Activated CD4-positive, alpha-beta T cell treated with anti-CD3 and anti-CD28 coated beads for 36 hours (primary cell): ENCODE measurements at regions not wholly inside any gene's neighbourhood (a gene's known extent, or its start where the extent isn't known, plus 50 kb on each side); places are given as distances from the start of the nearest gene placed in this dataset.

Experiments
- ATAC-seq: fragments of 200-7000 bp; cut with Tn5 transposase; one replicate; pipeline ENCODE4 v1.10.0; 2021; ENCODE audit warnings: mild to moderate bottlenecking, moderate library complexity
- CTCF ChIA-PET: fragments of 350-600 bp; sonication (Branson Sonifier 250); formaldehyde crosslinking; loops from one replicate; lab custom pipeline; 2021; ENCODE audit warnings: antibody characterized with exemption; lab: Charles Lee
- POLR2A ChIA-PET: fragments of 350-600 bp; sonication (Branson Sonifier 250); formaldehyde crosslinking; loops from one replicate; lab custom pipeline; 2021; ENCODE audit warnings: antibody characterized with exemption, inconsistent platforms; lab: Charles Lee
- DNase-seq: peaks from one replicate; pipeline ENCODE4 v3.0.0-alpha.2; 2020
- H3K27ac Mint-ChIP-seq: one replicate; pipeline ENCODE4 v1.8.0; 2021; ENCODE audit warnings: mixed read lengths
- H3K27me3 Mint-ChIP-seq: one replicate; pipeline ENCODE4 v1.8.0; 2021; ENCODE audit warnings: mixed read lengths
- H3K36me3 Mint-ChIP-seq: one replicate; pipeline ENCODE4 v1.8.0; 2021; ENCODE audit warnings: low read depth, mixed read lengths
- H3K4me1 Mint-ChIP-seq: one replicate; pipeline ENCODE4 v1.8.0; 2021; ENCODE audit warnings: mixed read lengths
- H3K4me3 Mint-ChIP-seq: one replicate; pipeline ENCODE4 v1.8.0; 2021; ENCODE audit warnings: mild to moderate bottlenecking, moderate library complexity, mixed read lengths
- H3K9me3 Mint-ChIP-seq: one replicate; pipeline ENCODE4 v1.8.0; 2021; ENCODE audit warnings: low read depth, mixed read lengths
- intact Hi-C, 2 experiments: fragments of 100-400 bp; cut with DNase I in 1 of 2; cut with micrococcal nuclease in 1 of 2; formaldehyde crosslinking; loops; one replicate each; pipeline versions ENCODE4 v1.14.2 to v1.15.1; 2022 to 2024; cut with DNase I, micrococcal nuclease

- no peak for ATAC-seq
- DNase-seq, result no peak
- Mint-ChIP-seq H3K36me3 (no peaks in the 10 kb centered on the region), H3K27me3 (no peaks in the 10 kb centered on the region), H3K4me1 (no peaks in the 10 kb centered on the region), H3K4me3 (no peak overlapping the region), H3K9me3 (peaks cover 8% of the 10 kb centered on the region), H3K27ac (no peak overlapping the region)
- intact Hi-C loops, result no loop called here
- CTCF ChIA-PET, result no interaction called here
- POLR2A ChIA-PET, result no interaction called here
These were observed 133.0 kb downstream of the C11orf87 start for GRCh38 chr11:109554951-109555350.

- Mint-ChIP-seq H3K9me3 (peaks cover 5% of the 10 kb centered on the region), H3K4me3 (no peak overlapping the region), H3K27ac (no peak overlapping the region), H3K4me1 (no peaks in the 10 kb centered on the region), H3K36me3 (no peaks in the 10 kb centered on the region), H3K27me3 (no peaks in the 10 kb centered on the region)
- ChIA-PET POLR2A (no interaction called here), CTCF (no interaction called here)
- DNase-seq, result no peak
- intact Hi-C loops, result no loop called here
- no peak for ATAC-seq
These were observed 142.3 kb downstream of the C11orf87 start for GRCh38 chr11:109564241-109564640.

- H3K4me1 Mint-ChIP-seq, result no peaks in the 10 kb centered on the region
- H3K4me3 Mint-ChIP-seq, result no peak overlapping the region
- ATAC-seq, result no peak
- H3K36me3 Mint-ChIP-seq, result no peaks in the 10 kb centered on the region
- intact Hi-C loops, result no loop called here
- DNase-seq, result no peak
- ChIA-PET POLR2A (no interaction called here), CTCF (no interaction called here)
- no peak overlapping the region for H3K27ac Mint-ChIP-seq
- peaks cover 2% of the 10 kb centered on the region for H3K9me3 Mint-ChIP-seq
- no peaks in the 10 kb centered on the region for H3K27me3 Mint-ChIP-seq
These were observed 160.5 kb downstream of the C11orf87 start for GRCh38 chr11:109582470-109582869.

GRCh38 chr11:109584001-109584972 lies 162.3 kb downstream of the C11orf87 start:
- no peak for ATAC-seq
- DNase-seq, result no peak
- H3K4me1 Mint-ChIP-seq, result no peaks in the 10 kb centered on the region
- no peak overlapping the region for H3K4me3 Mint-ChIP-seq
- H3K27me3 Mint-ChIP-seq, result no peaks in the 10 kb centered on the region
- H3K36me3 Mint-ChIP-seq, result no peaks in the 10 kb centered on the region
- no peaks in the 10 kb centered on the region for H3K9me3 Mint-ChIP-seq
- ChIA-PET CTCF (interaction anchor here (0.5 kb wide), 1 partner anchor 1359 kb away, joined by 3 read pairs; no protein-coding TSS in a partner anchor), POLR2A (no interaction called here)
- no peak overlapping the region for H3K27ac Mint-ChIP-seq
- intact Hi-C loops, result no loop called here

GRCh38 chr11:109586789-109587188 lies 164.8 kb downstream of the C11orf87 start:
- ChIA-PET CTCF (no interaction called here), POLR2A (no interaction called here)
- DNase-seq (no peak), ATAC-seq (no peak)
- H3K27ac Mint-ChIP-seq, result no peak overlapping the region
- H3K9me3 Mint-ChIP-seq, result no peaks in the 10 kb centered on the region
- no peak overlapping the region for H3K4me3 Mint-ChIP-seq
- peaks cover 3% of the 10 kb centered on the region for H3K27me3 Mint-ChIP-seq
- H3K4me1 Mint-ChIP-seq, result no peaks in the 10 kb centered on the region
- H3K36me3 Mint-ChIP-seq, result no peaks in the 10 kb centered on the region
- intact Hi-C loops, result no loop called here

- Mint-ChIP-seq H3K9me3 (no peaks in the 10 kb centered on the region), H3K4me3 (no peak overlapping the region), H3K36me3 (no peaks in the 10 kb centered on the region), H3K4me1 (no peaks in the 10 kb centered on the region), H3K27ac (no peak overlapping the region), H3K27me3 (peaks cover 3% of the 10 kb centered on the region)
- ChIA-PET CTCF (no interaction called here), POLR2A (no interaction called here)
- DNase-seq (no peak), ATAC-seq (no peak)
- intact Hi-C loops, result no loop called here
These were observed 168.8 kb downstream of the C11orf87 start for GRCh38 chr11:109590782-109591181.

GRCh38 chr11:109597336-109597735 lies 175.3 kb downstream of the C11orf87 start:
- intact Hi-C loops, result no loop called here
- POLR2A ChIA-PET, result no interaction called here
- ATAC-seq, result no peak
- H3K27ac Mint-ChIP-seq, result no peak overlapping the region
- CTCF ChIA-PET, result no interaction called here
- H3K4me1 Mint-ChIP-seq, result no peaks in the 10 kb centered on the region
- H3K36me3 Mint-ChIP-seq, result no peaks in the 10 kb centered on the region
- H3K9me3 Mint-ChIP-seq, result no peaks in the 10 kb centered on the region
- no peak overlapping the region for H3K4me3 Mint-ChIP-seq
- DNase-seq, result no peak
- H3K27me3 Mint-ChIP-seq, result no peaks in the 10 kb centered on the region

- Mint-ChIP-seq H3K9me3 (no peaks in the 10 kb centered on the region), H3K4me1 (no peaks in the 10 kb centered on the region), H3K27me3 (no peaks in the 10 kb centered on the region), H3K4me3 (no peak overlapping the region), H3K36me3 (no peaks in the 10 kb centered on the region), H3K27ac (no peak overlapping the region)
- ChIA-PET POLR2A (no interaction called here), CTCF (no interaction called here)
- DNase-seq (no peak), ATAC-seq (no peak)
- intact Hi-C loops, result no loop called here
These were observed 182.8 kb downstream of the C11orf87 start for GRCh38 chr11:109604481-109605400.

- DNase-seq, result no peak
- H3K4me3 Mint-ChIP-seq, result no peak overlapping the region
- intact Hi-C loops, result no loop called here
- no peak overlapping the region for H3K27ac Mint-ChIP-seq
- H3K4me1 Mint-ChIP-seq, result no peaks in the 10 kb centered on the region
- ChIA-PET CTCF (no interaction called here), POLR2A (no interaction called here)
- no peaks in the 10 kb centered on the region for H3K9me3 Mint-ChIP-seq
- no peaks in the 10 kb centered on the region for H3K36me3 Mint-ChIP-seq
- no peak for ATAC-seq
- no peaks in the 10 kb centered on the region for H3K27me3 Mint-ChIP-seq
These were observed 184.3 kb downstream of the C11orf87 start for GRCh38 chr11:109606256-109606655.

- Mint-ChIP-seq H3K4me3 (no peak overlapping the region), H3K27me3 (no peaks in the 10 kb centered on the region), H3K4me1 (no peaks in the 10 kb centered on the region), H3K27ac (no peak overlapping the region), H3K36me3 (no peaks in the 10 kb centered on the region), H3K9me3 (peaks cover 5% of the 10 kb centered on the region)
- intact Hi-C loops, result no loop called here
- CTCF ChIA-PET, result no interaction called here
- ATAC-seq (no peak), DNase-seq (no peak)
- POLR2A ChIA-PET, result no interaction called here
These were observed 187.6 kb downstream of the C11orf87 start for GRCh38 chr11:109609454-109610185.

GRCh38 chr11:109612496-109612895 lies 190.5 kb downstream of the C11orf87 start:
- ATAC-seq (no peak), DNase-seq (no peak)
- intact Hi-C loops, result no loop called here
- Mint-ChIP-seq H3K4me3 (no peak overlapping the region), H3K9me3 (peaks cover 5% of the 10 kb centered on the region), H3K27me3 (no peaks in the 10 kb centered on the region), H3K36me3 (no peaks in the 10 kb centered on the region), H3K4me1 (no peaks in the 10 kb centered on the region), H3K27ac (no peak overlapping the region)
- POLR2A ChIA-PET, result no interaction called here
- CTCF ChIA-PET, result no interaction called here
